GM23338 (cell line): ENCODE measurements at regions not wholly inside any gene's neighbourhood (a gene's known extent, or its start where the extent isn't known, plus 50 kb on each side); places are given as distances from the start of the nearest gene placed in this dataset.

Source experiments
- ATAC-seq: fragments of 200-7000 bp; cut with Tn5 transposase; 3 replicates; pipeline ENCODE4 v1.9.1; 2020
- DNase-seq: peaks from one replicate; pipeline ENCODE4 v3.0.0-alpha.2; 2015; ENCODE audit warnings: low spot score
- H2AFZ ChIP-seq: fragments of 200-600 bp; sonication (generic); 2 replicates; pipeline ENCODE4 v1.8.0; 2016; ENCODE audit warnings: antibody characterized with exemption, mild to moderate bottlenecking, moderate library complexity
- H3F3A ChIP-seq: fragments of 200-600 bp; sonication (generic); replicated peaks from 2 replicates; pipeline ENCODE4 v1.8.0; 2017; ENCODE audit warnings: antibody characterized with exemption, mixed run types, low read depth
- H3K27ac ChIP-seq: fragments of 200-600 bp; sonication (generic); 2 replicates; pipeline ENCODE4 v1.6.1; 2016; ENCODE audit warnings: low read depth
- H3K27me3 ChIP-seq: fragments of 200-600 bp; sonication (generic); 2 replicates; pipeline ENCODE4 v1.8.0; 2016; ENCODE audit warnings: mild to moderate bottlenecking, mixed run types, moderate library complexity; ENCODE audit not compliant: insufficient read depth
- H3K36me3 ChIP-seq: fragments of 200-600 bp; sonication (generic); 2 replicates; pipeline ENCODE4 v1.8.0; 2016; ENCODE audit warnings: mild to moderate bottlenecking; ENCODE audit not compliant: insufficient read depth
- H3K4me1 ChIP-seq: fragments of 200-600 bp; sonication (generic); 2 replicates; pipeline ENCODE4 v1.8.0; 2016; ENCODE audit warnings: mild to moderate bottlenecking, moderate library complexity; ENCODE audit not compliant: insufficient read depth
- H3K4me2 ChIP-seq: fragments of 200-600 bp; sonication (generic); 2 replicates; pipeline ENCODE4 v1.7.1; 2017; ENCODE audit warnings: mixed run types
- H3K4me3 ChIP-seq: fragments of 200-600 bp; sonication (generic); 2 replicates; pipeline ENCODE4 v1.6.1; 2016; ENCODE audit warnings: mixed run types
- H3K79me2 ChIP-seq: fragments of 200-600 bp; sonication (generic); replicated peaks from 2 replicates; pipeline ENCODE4 v1.8.0; 2017; ENCODE audit warnings: mild to moderate bottlenecking; ENCODE audit not compliant: insufficient read depth
- H3K9me2 ChIP-seq: fragments of 200-600 bp; sonication (generic); 2 replicates; pipeline ENCODE4 v1.8.0; 2017; ENCODE audit not compliant: insufficient read depth
- H4K20me1 ChIP-seq: fragments of 200-600 bp; sonication (generic); replicated peaks from 2 replicates; pipeline ENCODE4 v1.8.0; 2017; ENCODE audit warnings: mild to moderate bottlenecking; ENCODE audit not compliant: insufficient read depth
- H3K27ac Mint-ChIP-seq: 2 replicates; pipeline ENCODE4 v1.8.0; 2020; ENCODE audit warnings: inconsistent platforms, mild to moderate bottlenecking, moderate library complexity, mixed read lengths
- H3K27me3 Mint-ChIP-seq: 3 replicates; pipeline ENCODE4 v1.8.0; 2022; ENCODE audit warnings: low read depth, mild to moderate bottlenecking, moderate library complexity, mixed read lengths, inconsistent platforms; ENCODE audit not compliant: insufficient read depth, poor library complexity
- H3K36me3 Mint-ChIP-seq: 3 replicates; pipeline ENCODE4 v1.8.0; 2021; ENCODE audit warnings: low read depth, mild to moderate bottlenecking, inconsistent platforms, moderate library complexity, mixed read lengths
- H3K4me1 Mint-ChIP-seq: 3 replicates; pipeline ENCODE4 v1.8.0; 2020; ENCODE audit warnings: mild to moderate bottlenecking, inconsistent platforms, mixed read lengths
- H3K4me3 Mint-ChIP-seq: 3 replicates; pipeline ENCODE4 v1.8.0; 2021; ENCODE audit warnings: moderate library complexity, mild to moderate bottlenecking, inconsistent platforms, mixed read lengths
- H3K9me3 Mint-ChIP-seq: 3 replicates; pipeline ENCODE4 v1.8.0; 2020; ENCODE audit warnings: moderate library complexity, mild to moderate bottlenecking, inconsistent platforms, mixed read lengths
- CREB1 ChIP-seq: fragments of 250-450 bp; sonication (Bioruptor Pico); IDR thresholded peaks from 2 replicates; pipeline ENCODE4 v1.5.0; 2020; ENCODE audit warnings: low read depth, mild to moderate bottlenecking, moderate library complexity
- EZH2 ChIP-seq: fragments of 200-600 bp; sonication (generic); IDR thresholded peaks from one replicate; pipeline ENCODE4 v1.8.0; 2017; ENCODE audit warnings: antibody characterized with exemption, mild to moderate bottlenecking, low read depth; ENCODE audit not compliant: unreplicated experiment
- EZH2phosphoT487 ChIP-seq: fragments of 200-600 bp; sonication (generic); IDR thresholded peaks from one replicate; pipeline ENCODE4 v1.8.1; 2018; ENCODE audit warnings: antibody characterized with exemption; ENCODE audit not compliant: unreplicated experiment
- JUNB ChIP-seq: IDR thresholded peaks from one replicate; pipeline ENCODE4 v1.6.1; 2016; ENCODE audit warnings: antibody characterized with exemption; ENCODE audit not compliant: unreplicated experiment
- NANOG ChIP-seq: IDR thresholded peaks from 2 replicates; pipeline ENCODE4 v1.6.1; 2016; ENCODE audit warnings: antibody characterized with exemption, borderline replicate concordance
- POLR2AphosphoS5 ChIP-seq: IDR thresholded peaks from 2 replicates; pipeline ENCODE4 v1.6.1; 2016; ENCODE audit warnings: antibody characterized with exemption, low read depth
- STAT1 ChIP-seq: IDR thresholded peaks from one replicate; pipeline ENCODE4 v1.6.1; 2016; ENCODE audit warnings: antibody characterized with exemption; ENCODE audit not compliant: unreplicated experiment
- ZNF114 ChIP-seq: fragments of 250-450 bp; sonication (Bioruptor Pico); IDR thresholded peaks from 2 replicates; pipeline ENCODE4 v1.5.0; 2020; ENCODE audit warnings: mild to moderate bottlenecking, moderate library complexity
- ZNF331 ChIP-seq: fragments of 250-450 bp; sonication (Bioruptor Pico); IDR thresholded peaks from 2 replicates; pipeline ENCODE4 v1.5.0; 2020; ENCODE audit warnings: low read depth, mild to moderate bottlenecking, moderate library complexity
- TF ChIP-seq, protein P1 (sequence below), 2 experiments: fragments of 200-600 bp in 1 of 2; sonication (generic) in 1 of 2; conservative IDR thresholded peaks; 2 replicates each; pipeline versions ENCODE4 v1.5.1 to v1.6.1; 2016 to 2017; ENCODE audit warnings: antibody characterized with exemption in 2 of 2, low read depth in 2 of 2, mild to moderate bottlenecking in 2 of 2, moderate library complexity in 1 of 2
- TF ChIP-seq, protein P2 (sequence below): IDR thresholded peaks from 2 replicates; pipeline ENCODE4 v1.6.1; 2016; ENCODE audit warnings: antibody characterized with exemption
- TF ChIP-seq, protein P3 (sequence below): IDR thresholded peaks from one replicate; pipeline ENCODE4 v1.6.1; 2018; ENCODE audit warnings: antibody characterized with exemption; ENCODE audit not compliant: unreplicated experiment
- TF ChIP-seq, protein P4 (sequence below): fragments of 250-450 bp; sonication (Bioruptor Pico); IDR thresholded peaks from 2 replicates; pipeline ENCODE4 v1.5.0; 2020; ENCODE audit warnings: mild to moderate bottlenecking, moderate library complexity

DNA sequence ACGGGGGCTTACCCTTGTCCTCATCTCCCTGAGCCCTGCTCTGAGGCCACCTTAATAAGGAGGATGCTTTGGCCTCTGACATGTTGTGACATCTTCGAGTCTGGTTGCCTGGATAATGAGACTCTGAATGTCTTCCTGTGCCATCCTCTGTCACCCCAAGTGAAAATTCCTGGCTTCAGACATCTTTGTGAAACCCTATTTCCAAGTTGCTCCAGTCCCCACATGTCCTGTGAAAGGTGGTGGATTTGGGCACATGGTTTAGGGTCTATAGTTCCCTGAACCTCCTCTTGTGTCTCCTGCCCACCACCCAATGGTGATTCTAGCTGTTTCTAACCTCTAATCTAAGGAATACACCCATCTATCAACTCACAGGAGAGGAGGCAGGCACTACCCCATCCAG lies 223.1 kb upstream of the GLI3 start:
- Histone ChIP-seq H3K79me2 (no peaks in the 10 kb centered on the region), H3K4me3 (no peak overlapping the region), H3K4me2 (no peak overlapping the region), H3K27ac (no peak overlapping the region), H3K4me1 (no peaks in the 10 kb centered on the region), H3F3A (no peaks in the 10 kb centered on the region), H2AFZ (no peak overlapping the region), H4K20me1 (no peaks in the 10 kb centered on the region), H3K36me3 (no peaks in the 10 kb centered on the region), H3K27me3 (no peaks in the 10 kb centered on the region), H3K9me2 (peaks cover 3% of the 10 kb centered on the region; the same call in 1 of the 2 replicates)
- Mint-ChIP-seq H3K4me1 (no peaks in the 10 kb centered on the region), H3K9me3 (no peaks in the 10 kb centered on the region), H3K36me3 (no peaks in the 10 kb centered on the region), H3K4me3 (no peak overlapping the region), H3K27me3 (peaks cover 4% of the 10 kb centered on the region), H3K27ac (no peak overlapping the region)
- no peak for ATAC-seq
- no peak for DNase-seq
- TF ChIP-seq EZH2phosphoT487, result no peak
- no peak for TF ChIP-seq POLR2AphosphoS5
- TF ChIP-seq, protein P1, sequence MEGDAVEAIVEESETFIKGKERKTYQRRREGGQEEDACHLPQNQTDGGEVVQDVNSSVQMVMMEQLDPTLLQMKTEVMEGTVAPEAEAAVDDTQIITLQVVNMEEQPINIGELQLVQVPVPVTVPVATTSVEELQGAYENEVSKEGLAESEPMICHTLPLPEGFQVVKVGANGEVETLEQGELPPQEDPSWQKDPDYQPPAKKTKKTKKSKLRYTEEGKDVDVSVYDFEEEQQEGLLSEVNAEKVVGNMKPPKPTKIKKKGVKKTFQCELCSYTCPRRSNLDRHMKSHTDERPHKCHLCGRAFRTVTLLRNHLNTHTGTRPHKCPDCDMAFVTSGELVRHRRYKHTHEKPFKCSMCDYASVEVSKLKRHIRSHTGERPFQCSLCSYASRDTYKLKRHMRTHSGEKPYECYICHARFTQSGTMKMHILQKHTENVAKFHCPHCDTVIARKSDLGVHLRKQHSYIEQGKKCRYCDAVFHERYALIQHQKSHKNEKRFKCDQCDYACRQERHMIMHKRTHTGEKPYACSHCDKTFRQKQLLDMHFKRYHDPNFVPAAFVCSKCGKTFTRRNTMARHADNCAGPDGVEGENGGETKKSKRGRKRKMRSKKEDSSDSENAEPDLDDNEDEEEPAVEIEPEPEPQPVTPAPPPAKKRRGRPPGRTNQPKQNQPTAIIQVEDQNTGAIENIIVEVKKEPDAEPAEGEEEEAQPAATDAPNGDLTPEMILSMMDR (conservative IDR thresholded peaks at IDR 0.05; ENCODE audit: low read depth in 2 of 2), result no peak
- TF ChIP-seq, protein P2, sequence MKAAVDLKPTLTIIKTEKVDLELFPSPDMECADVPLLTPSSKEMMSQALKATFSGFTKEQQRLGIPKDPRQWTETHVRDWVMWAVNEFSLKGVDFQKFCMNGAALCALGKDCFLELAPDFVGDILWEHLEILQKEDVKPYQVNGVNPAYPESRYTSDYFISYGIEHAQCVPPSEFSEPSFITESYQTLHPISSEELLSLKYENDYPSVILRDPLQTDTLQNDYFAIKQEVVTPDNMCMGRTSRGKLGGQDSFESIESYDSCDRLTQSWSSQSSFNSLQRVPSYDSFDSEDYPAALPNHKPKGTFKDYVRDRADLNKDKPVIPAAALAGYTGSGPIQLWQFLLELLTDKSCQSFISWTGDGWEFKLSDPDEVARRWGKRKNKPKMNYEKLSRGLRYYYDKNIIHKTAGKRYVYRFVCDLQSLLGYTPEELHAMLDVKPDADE, result no peak
- TF ChIP-seq EZH2, result no peak
- TF ChIP-seq JUNB, result no peak
- no peak for TF ChIP-seq CREB1
- TF ChIP-seq NANOG, result no peak
- TF ChIP-seq, protein P3, sequence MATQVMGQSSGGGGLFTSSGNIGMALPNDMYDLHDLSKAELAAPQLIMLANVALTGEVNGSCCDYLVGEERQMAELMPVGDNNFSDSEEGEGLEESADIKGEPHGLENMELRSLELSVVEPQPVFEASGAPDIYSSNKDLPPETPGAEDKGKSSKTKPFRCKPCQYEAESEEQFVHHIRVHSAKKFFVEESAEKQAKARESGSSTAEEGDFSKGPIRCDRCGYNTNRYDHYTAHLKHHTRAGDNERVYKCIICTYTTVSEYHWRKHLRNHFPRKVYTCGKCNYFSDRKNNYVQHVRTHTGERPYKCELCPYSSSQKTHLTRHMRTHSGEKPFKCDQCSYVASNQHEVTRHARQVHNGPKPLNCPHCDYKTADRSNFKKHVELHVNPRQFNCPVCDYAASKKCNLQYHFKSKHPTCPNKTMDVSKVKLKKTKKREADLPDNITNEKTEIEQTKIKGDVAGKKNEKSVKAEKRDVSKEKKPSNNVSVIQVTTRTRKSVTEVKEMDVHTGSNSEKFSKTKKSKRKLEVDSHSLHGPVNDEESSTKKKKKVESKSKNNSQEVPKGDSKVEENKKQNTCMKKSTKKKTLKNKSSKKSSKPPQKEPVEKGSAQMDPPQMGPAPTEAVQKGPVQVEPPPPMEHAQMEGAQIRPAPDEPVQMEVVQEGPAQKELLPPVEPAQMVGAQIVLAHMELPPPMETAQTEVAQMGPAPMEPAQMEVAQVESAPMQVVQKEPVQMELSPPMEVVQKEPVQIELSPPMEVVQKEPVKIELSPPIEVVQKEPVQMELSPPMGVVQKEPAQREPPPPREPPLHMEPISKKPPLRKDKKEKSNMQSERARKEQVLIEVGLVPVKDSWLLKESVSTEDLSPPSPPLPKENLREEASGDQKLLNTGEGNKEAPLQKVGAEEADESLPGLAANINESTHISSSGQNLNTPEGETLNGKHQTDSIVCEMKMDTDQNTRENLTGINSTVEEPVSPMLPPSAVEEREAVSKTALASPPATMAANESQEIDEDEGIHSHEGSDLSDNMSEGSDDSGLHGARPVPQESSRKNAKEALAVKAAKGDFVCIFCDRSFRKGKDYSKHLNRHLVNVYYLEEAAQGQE, result no peak
- TF ChIP-seq ZNF114, result no peak
- TF ChIP-seq, protein P4, sequence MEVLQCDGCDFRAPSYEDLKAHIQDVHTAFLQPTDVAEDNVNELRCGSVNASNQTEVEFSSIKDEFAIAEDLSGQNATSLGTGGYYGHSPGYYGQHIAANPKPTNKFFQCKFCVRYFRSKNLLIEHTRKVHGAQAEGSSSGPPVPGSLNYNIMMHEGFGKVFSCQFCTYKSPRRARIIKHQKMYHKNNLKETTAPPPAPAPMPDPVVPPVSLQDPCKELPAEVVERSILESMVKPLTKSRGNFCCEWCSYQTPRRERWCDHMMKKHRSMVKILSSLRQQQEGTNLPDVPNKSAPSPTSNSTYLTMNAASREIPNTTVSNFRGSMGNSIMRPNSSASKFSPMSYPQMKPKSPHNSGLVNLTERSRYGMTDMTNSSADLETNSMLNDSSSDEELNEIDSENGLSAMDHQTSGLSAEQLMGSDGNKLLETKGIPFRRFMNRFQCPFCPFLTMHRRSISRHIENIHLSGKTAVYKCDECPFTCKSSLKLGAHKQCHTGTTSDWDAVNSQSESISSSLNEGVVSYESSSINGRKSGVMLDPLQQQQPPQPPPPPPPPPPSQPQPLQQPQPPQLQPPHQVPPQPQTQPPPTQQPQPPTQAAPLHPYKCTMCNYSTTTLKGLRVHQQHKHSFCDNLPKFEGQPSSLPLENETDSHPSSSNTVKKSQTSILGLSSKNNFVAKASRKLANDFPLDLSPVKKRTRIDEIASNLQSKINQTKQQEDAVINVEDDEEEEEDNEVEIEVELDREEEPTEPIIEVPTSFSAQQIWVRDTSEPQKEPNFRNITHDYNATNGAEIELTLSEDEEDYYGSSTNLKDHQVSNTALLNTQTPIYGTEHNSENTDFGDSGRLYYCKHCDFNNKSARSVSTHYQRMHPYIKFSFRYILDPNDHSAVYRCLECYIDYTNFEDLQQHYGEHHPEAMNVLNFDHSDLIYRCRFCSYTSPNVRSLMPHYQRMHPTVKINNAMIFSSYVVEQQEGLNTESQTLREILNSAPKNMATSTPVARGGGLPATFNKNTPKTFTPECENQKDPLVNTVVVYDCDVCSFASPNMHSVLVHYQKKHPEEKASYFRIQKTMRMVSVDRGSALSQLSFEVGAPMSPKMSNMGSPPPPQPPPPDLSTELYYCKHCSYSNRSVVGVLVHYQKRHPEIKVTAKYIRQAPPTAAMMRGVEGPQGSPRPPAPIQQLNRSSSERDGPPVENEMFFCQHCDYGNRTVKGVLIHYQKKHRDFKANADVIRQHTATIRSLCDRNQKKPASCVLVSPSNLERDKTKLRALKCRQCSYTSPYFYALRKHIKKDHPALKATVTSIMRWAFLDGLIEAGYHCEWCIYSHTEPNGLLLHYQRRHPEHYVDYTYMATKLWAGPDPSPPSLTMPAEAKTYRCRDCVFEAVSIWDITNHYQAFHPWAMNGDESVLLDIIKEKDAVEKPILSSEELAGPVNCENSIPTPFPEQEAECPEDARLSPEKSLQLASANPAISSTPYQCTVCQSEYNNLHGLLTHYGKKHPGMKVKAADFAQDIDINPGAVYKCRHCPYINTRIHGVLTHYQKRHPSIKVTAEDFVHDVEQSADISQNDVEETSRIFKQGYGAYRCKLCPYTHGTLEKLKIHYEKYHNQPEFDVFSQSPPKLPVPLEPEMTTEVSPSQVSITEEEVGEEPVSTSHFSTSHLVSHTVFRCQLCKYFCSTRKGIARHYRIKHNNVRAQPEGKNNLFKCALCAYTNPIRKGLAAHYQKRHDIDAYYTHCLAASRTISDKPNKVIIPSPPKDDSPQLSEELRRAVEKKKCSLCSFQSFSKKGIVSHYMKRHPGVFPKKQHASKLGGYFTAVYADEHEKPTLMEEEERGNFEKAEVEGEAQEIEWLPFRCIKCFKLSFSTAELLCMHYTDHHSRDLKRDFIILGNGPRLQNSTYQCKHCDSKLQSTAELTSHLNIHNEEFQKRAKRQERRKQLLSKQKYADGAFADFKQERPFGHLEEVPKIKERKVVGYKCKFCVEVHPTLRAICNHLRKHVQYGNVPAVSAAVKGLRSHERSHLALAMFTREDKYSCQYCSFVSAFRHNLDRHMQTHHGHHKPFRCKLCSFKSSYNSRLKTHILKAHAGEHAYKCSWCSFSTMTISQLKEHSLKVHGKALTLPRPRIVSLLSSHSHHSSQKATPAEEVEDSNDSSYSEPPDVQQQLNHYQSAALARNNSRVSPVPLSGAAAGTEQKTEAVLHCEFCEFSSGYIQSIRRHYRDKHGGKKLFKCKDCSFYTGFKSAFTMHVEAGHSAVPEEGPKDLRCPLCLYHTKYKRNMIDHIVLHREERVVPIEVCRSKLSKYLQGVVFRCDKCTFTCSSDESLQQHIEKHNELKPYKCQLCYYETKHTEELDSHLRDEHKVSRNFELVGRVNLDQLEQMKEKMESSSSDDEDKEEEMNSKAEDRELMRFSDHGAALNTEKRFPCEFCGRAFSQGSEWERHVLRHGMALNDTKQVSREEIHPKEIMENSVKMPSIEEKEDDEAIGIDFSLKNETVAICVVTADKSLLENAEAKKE, result no peak
- TF ChIP-seq STAT1, result no peak
- no peak for TF ChIP-seq ZNF331
